SU-DHL-6 (cell line): ENCODE measurements at regions not wholly inside any gene's neighbourhood (a gene's known extent, or its start where the extent isn't known, plus 50 kb on each side); places are given as distances from the start of the nearest gene placed in this dataset.

Experiments
- H2AFZ ChIP-seq: fragments of 200-600 bp; sonication (generic); 2 replicates; pipeline ENCODE4 v1.6.1; 2014; ENCODE audit warnings: low read depth, mild to moderate bottlenecking, moderate library complexity, mixed read lengths, antibody characterized with exemption, low read length; ENCODE audit not compliant: severe bottlenecking
- H3F3A ChIP-seq: fragments of 200-600 bp; shearing (Covaris generic); 2 replicates; pipeline ENCODE4 v1.6.0; 2016; ENCODE audit warnings: antibody characterized with exemption, mild to moderate bottlenecking; ENCODE audit not compliant: insufficient read depth
- H3K27ac ChIP-seq: fragments of 200-600 bp; sonication (generic); 2 replicates; pipeline ENCODE4 v1.5.1; 2016; ENCODE audit warnings: low read depth, mild to moderate bottlenecking, low read length, moderate library complexity, mixed read lengths
- H3K27me3 ChIP-seq: fragments of 200-600 bp; sonication (generic), shearing (Covaris generic); 2 replicates; pipeline ENCODE4 v1.6.0; 2014; ENCODE audit warnings: mild to moderate bottlenecking, low read length
- H3K36me3 ChIP-seq: fragments of 200-600 bp; sonication (generic); 2 replicates; pipeline ENCODE4 v1.6.1; 2014; ENCODE audit warnings: mild to moderate bottlenecking, low read length, mixed read lengths
- H3K4me2 ChIP-seq: fragments of 300-600, 200-600 bp; shearing (Covaris generic), sonication (generic); 2 replicates; pipeline ENCODE4 v1.6.0; 2014; ENCODE audit warnings: low read length, low read depth, mild to moderate bottlenecking; ENCODE audit not compliant: poor library complexity, severe bottlenecking
- H3K4me3 ChIP-seq: fragments of 200-600 bp; sonication (generic); 2 replicates; pipeline ENCODE4 v1.5.1; 2014; ENCODE audit warnings: antibody characterized with exemption, low read length, mild to moderate bottlenecking, mixed read lengths; ENCODE audit not compliant: insufficient read depth, poor library complexity, severe bottlenecking
- H3K79me2 ChIP-seq: fragments of 200-600 bp; sonication (generic); 2 replicates; pipeline ENCODE4 v1.6.1; 2014; ENCODE audit warnings: mild to moderate bottlenecking, low read length, moderate library complexity; ENCODE audit not compliant: insufficient read depth
- H3K9ac ChIP-seq: fragments of 200-600 bp; sonication (generic); 2 replicates; pipeline ENCODE4 v1.7.0; 2014; ENCODE audit warnings: mild to moderate bottlenecking, low read length
- H3K9me2 ChIP-seq: fragments of 200-600 bp; sonication (generic); replicated peaks from 2 replicates; pipeline ENCODE4 v1.6.1; 2014; ENCODE audit warnings: low read length; ENCODE audit not compliant: insufficient read depth
- H3K9me3 ChIP-seq: fragments of 200-600 bp; sonication (generic); 2 replicates; pipeline ENCODE4 v1.6.1; 2014; ENCODE audit warnings: low read length, mixed read lengths; ENCODE audit not compliant: insufficient read depth
- H4K20me1 ChIP-seq: fragments of 200-600 bp; sonication (generic); 2 replicates; pipeline ENCODE4 v1.6.1; 2014; ENCODE audit warnings: low read depth, mild to moderate bottlenecking, antibody characterized with exemption, low read length, moderate library complexity, mixed read lengths
- CTCF ChIP-seq: fragments of 200-600 bp; sonication (generic); IDR thresholded peaks from one replicate; pipeline ENCODE4 v1.5.1; 2017; ENCODE audit warnings: antibody characterized with exemption, mild to moderate bottlenecking, low read length, moderate library complexity; ENCODE audit not compliant: insufficient read depth, poor library complexity, severe bottlenecking
- EZH2phosphoT487 ChIP-seq: fragments of 200-600 bp; sonication (generic), shearing (Covaris generic); conservative IDR thresholded peaks from 2 replicates; pipeline ENCODE4 v1.6.1; 2018; ENCODE audit warnings: mild to moderate bottlenecking, antibody characterized with exemption, low read length, moderate library complexity, mixed read lengths

DNA sequence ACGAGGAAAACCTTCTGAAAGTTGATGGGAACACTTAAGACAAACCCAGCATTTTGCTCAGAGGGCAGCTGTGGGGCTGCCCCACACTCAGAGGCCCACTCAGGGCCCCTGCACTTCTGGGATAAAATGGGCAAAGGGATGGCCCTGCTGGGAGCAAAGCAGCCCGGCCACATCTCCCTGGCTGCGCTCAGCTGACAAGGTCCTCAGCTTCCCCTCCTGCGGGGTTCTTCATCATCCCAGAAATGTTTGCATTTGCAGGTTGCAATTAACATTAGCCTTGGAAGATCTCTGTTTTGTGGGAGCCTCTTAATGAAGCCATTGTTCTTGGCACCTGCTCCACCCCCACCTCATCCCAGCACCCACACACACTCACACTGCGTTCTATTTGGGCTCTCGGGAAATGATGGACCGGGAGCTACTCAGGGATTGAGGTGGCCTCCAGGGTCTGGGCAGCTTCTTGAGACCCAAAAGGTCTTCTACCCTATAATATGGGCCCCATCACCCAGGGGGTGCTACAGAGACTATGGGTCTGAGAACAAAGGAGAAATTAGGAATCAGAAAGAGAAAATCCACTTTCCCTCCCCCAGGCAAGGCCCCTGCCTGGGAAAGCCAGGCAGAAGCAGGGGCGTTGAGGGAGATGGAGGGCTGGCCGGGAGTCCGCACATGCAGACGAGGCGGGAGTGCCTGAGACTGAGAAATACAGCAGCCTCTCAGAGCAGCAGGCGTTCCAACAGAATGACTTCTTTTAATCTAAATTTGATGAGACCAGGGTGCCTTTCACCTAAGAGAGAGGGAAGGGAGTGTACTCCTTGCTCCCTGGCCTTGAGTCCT, 53.7 kb upstream of the RPL38 start:
- Histone ChIP-seq H3K27me3 (no peaks in the 10 kb centered on the region), H3K79me2 (no peaks in the 10 kb centered on the region), H2AFZ (no peak overlapping the region), H3K4me2 (no peak overlapping the region), H3K27ac (no peak overlapping the region), H3K4me3 (no peak overlapping the region), H3K9ac (no peak overlapping the region), H3K9me2 (no peaks in the 10 kb centered on the region), H4K20me1 (no peaks in the 10 kb centered on the region), H3K36me3 (no peaks in the 10 kb centered on the region), H3K9me3 (no peaks in the 10 kb centered on the region), H3F3A (no peaks in the 10 kb centered on the region)
- TF ChIP-seq EZH2phosphoT487: no peak
- no peak for TF ChIP-seq CTCF

GRCh38 chr17:74150428-74151025, 53.0 kb upstream of the RPL38 start:
- H3K4me2 ChIP-seq: no peak overlapping the region

GRCh38 chr17:74151551-74152315, 51.7 kb upstream of the RPL38 start:
- Histone ChIP-seq H3K9me2 (no peaks in the 10 kb centered on the region), H3K79me2 (no peaks in the 10 kb centered on the region), H3K27ac (no peak overlapping the region), H3F3A (no peaks in the 10 kb centered on the region), H2AFZ (no peak overlapping the region), H3K36me3 (no peaks in the 10 kb centered on the region), H3K9ac (no peak overlapping the region), H3K4me2 (no peak overlapping the region), H3K27me3 (no peaks in the 10 kb centered on the region), H4K20me1 (no peaks in the 10 kb centered on the region), H3K9me3 (no peaks in the 10 kb centered on the region), H3K4me3 (no peak overlapping the region)
- TF ChIP-seq CTCF (no peak), EZH2phosphoT487 (no peak)

More at GRCh38 chr17:74150428-74151025, 53.0 kb upstream of the RPL38 start:
- Histone ChIP-seq H3K27ac (no peak overlapping the region), H3F3A (no peaks in the 10 kb centered on the region), H3K9me2 (no peaks in the 10 kb centered on the region), H3K79me2 (no peaks in the 10 kb centered on the region), H3K9me3 (no peaks in the 10 kb centered on the region), H4K20me1 (no peaks in the 10 kb centered on the region), H3K36me3 (no peaks in the 10 kb centered on the region), H3K27me3 (no peaks in the 10 kb centered on the region), H3K4me3 (no peak overlapping the region), H2AFZ (no peak overlapping the region), H3K9ac (no peak overlapping the region)
- no peak for TF ChIP-seq EZH2phosphoT487
- TF ChIP-seq CTCF: no peak
